ENCODE measurements at regions not wholly inside any gene's neighbourhood (a gene's known extent, or its start where the extent isn't known, plus 50 kb on each side); places are given as distances from the start of the nearest gene placed in this dataset.

DNA sequence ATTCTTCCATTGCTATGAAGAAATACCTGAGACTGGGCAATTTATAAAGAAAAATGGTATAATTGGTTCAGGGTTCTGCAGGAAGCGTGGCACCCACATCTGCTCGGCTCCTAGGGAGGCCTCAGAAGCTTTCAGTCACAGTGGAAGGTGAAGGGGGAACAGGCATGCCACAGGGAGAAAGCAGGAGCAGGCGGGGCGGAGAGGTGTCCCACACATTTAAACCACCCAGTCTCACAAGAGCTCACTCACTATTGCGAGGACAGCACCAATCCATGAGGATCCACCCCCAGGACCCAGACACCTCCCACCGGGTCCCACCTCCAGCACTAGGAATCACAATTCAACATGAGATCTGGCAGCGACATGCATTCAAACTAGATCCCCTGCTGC lies 56.0 kb upstream of the C14orf180 start:
- no peak for DNase-seq (ENCODE audit: low read depth in 1 of 2, low spot score in 1 of 2)

- DNase-seq (ENCODE audit: low read depth in 1 of 2, low spot score in 1 of 2): no peak
These were observed 54.8 kb upstream of the C14orf180 start for GRCh38 chr14:104524726-104525125.

GRCh38 chr14:104526723-104527645 lies 52.6 kb upstream of the C14orf180 start:
- DNase-seq (ENCODE audit: low read depth in 1 of 2, low spot score in 1 of 2): no peak

DNA sequence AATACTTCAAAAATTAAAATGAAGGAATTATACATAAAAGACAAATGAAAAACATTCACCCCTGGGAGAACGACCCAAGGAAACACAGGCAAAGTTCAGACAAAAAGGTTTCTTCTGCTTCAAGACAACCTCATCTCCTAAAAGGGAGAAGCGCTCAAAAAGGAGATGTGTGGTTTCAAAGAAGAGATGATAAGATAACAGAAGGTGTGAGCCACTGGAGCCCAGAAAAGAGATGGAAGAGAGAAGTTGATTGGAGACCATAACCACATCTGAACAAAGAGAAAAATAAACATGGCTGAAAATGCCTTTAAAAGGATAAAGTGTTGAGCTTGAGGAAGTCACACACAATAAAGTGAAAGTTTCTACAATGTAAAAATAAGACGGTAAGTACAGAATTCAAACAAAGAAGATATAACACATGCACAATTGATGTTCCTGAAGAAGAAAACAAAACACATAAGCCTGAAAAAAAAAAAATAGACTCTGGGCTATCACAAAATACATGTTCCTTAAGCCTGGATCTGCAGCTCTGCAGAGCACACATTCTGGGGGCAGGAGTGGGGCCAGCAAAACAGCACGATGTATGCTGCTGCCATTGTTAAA lies 51.6 kb upstream of the C14orf180 start:
- no peak for DNase-seq (ENCODE audit: low read depth in 1 of 2, low spot score in 1 of 2)

DNA sequence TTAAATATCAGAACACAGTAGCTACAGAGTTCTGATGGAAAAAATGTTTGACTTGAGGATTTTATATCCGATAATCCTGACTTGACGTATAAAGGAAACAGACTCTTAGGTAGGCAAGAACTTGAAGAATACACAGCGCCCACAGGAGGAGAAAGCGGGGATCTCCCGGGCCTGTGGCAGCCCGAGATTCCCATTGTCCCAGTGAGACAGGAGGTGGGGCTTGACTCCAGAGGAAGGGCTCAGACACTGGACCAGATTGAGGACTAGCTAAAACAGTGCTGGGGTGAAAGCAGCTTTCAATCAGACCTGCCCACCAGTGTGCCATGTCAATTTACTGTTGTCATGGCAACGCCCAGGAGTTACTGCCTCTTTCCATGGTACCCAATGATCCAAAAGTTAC lies 51.1 kb upstream of the C14orf180 start:
- DNase-seq (ENCODE audit: low read depth in 1 of 2, low spot score in 1 of 2): no peak

All from activated CD4-positive, alpha-beta T cell treated with anti-CD3 and anti-CD28 coated beads, Interleukin-2, amount 50 U/mL, for 24 hours (primary cell).